ENCODE measurements at regions not wholly inside any gene's neighbourhood (a gene's known extent, or its start where the extent isn't known, plus 50 kb on each side); places are given as distances from the start of the nearest gene placed in this dataset.

- no peaks in the 10 kb centered on the region for H3K9me3 ChIP-seq (ENCODE audit: control insufficient read depth in 2 of 2, low read length in 2 of 2)
- no peaks in the 10 kb centered on the region for H3K27me3 ChIP-seq (ENCODE audit: control insufficient read depth in 2 of 2, insufficient read depth in 2 of 2, low read length in 2 of 2)
- no peaks in the 10 kb centered on the region for H3K36me3 ChIP-seq (ENCODE audit: control insufficient read depth in 2 of 2, insufficient read depth in 2 of 2, low read length in 2 of 2)
- no peak overlapping the region for H3K9ac ChIP-seq (ENCODE audit: low read depth in 1 of 2, low read length in 2 of 2)
- no peaks in the 10 kb centered on the region for H3K4me1 ChIP-seq (ENCODE audit: control insufficient read depth in 2 of 2, insufficient read depth in 2 of 2, low read length in 2 of 2)
- H3K27ac ChIP-seq (ENCODE audit: low read depth in 2 of 2, low read length in 2 of 2) = no peak overlapping the region
- no peak overlapping the region for H3K4me3 ChIP-seq (ENCODE audit: low read length in 2 of 2)
Measured at GRCh38 chr3:106717178-106717780, 660.0 kb upstream of the CCDC54 start.

DNA sequence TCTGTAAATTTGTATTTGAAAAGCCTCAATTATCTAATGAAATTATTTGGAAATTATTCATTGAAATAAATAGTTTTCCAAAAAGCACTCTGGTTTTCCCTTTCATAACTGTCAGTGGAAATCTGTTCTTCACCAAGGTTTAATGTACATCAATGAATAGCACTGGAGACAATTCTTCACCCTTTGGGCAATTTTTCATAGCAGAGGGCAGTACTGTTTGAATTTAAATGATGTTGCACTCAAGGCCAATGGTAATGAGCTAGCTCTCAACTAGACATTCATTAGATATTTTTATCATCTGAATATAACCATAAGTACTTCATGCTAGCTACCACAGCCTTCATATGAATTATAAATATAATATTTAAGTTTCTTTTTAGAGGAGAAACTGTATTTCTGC lies 658.2 kb upstream of the CCDC54 start:
- H3K27ac ChIP-seq (ENCODE audit: low read depth in 2 of 2, low read length in 2 of 2) = no peak overlapping the region
- H3K9me3 ChIP-seq (ENCODE audit: control insufficient read depth in 2 of 2, low read length in 2 of 2) = no peaks in the 10 kb centered on the region
- H3K36me3 ChIP-seq (ENCODE audit: control insufficient read depth in 2 of 2, insufficient read depth in 2 of 2, low read length in 2 of 2) = no peaks in the 10 kb centered on the region
- H3K4me1 ChIP-seq (ENCODE audit: control insufficient read depth in 2 of 2, insufficient read depth in 2 of 2, low read length in 2 of 2) = no peaks in the 10 kb centered on the region
- H3K4me3 ChIP-seq (ENCODE audit: low read length in 2 of 2) = no peak overlapping the region
- H3K9ac ChIP-seq (ENCODE audit: low read depth in 1 of 2, low read length in 2 of 2) = no peak overlapping the region
- H3K27me3 ChIP-seq (ENCODE audit: control insufficient read depth in 2 of 2, insufficient read depth in 2 of 2, low read length in 2 of 2) = no peaks in the 10 kb centered on the region

DNA sequence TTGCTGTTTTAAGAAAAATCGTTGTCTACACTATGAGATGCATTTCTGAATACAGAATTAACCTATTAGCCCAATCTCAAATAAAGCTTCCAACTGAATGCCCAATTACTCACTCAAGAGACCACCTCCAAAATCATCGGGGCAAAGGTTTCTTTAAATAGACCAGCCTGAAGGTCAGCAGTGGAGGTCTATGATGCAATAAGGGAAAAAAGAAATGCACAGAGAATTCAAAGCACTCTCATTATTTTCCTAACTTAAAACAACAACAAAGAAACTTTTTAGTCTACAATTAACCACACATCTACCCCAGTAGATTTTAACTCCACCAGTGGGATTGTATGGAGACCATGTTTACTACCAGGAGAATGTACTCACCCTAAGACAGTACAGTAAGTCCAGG lies 657.7 kb upstream of the CCDC54 start:
- Histone ChIP-seq H3K4me1 (ENCODE audit: control insufficient read depth in 2 of 2, insufficient read depth in 2 of 2, low read length in 2 of 2) (no peaks in the 10 kb centered on the region), H3K27me3 (ENCODE audit: control insufficient read depth in 2 of 2, insufficient read depth in 2 of 2, low read length in 2 of 2) (no peaks in the 10 kb centered on the region), H3K9me3 (ENCODE audit: control insufficient read depth in 2 of 2, low read length in 2 of 2) (no peaks in the 10 kb centered on the region), H3K27ac (ENCODE audit: low read depth in 2 of 2, low read length in 2 of 2) (no peak overlapping the region), H3K4me3 (ENCODE audit: low read length in 2 of 2) (no peak overlapping the region), H3K9ac (ENCODE audit: low read depth in 1 of 2, low read length in 2 of 2) (no peak overlapping the region), H3K36me3 (ENCODE audit: control insufficient read depth in 2 of 2, insufficient read depth in 2 of 2, low read length in 2 of 2) (no peaks in the 10 kb centered on the region)

- H3K36me3 ChIP-seq (ENCODE audit: control insufficient read depth in 2 of 2, insufficient read depth in 2 of 2, low read length in 2 of 2) = no peaks in the 10 kb centered on the region
- no peak overlapping the region for H3K9ac ChIP-seq (ENCODE audit: low read depth in 1 of 2, low read length in 2 of 2)
- no peaks in the 10 kb centered on the region for H3K27me3 ChIP-seq (ENCODE audit: control insufficient read depth in 2 of 2, insufficient read depth in 2 of 2, low read length in 2 of 2)
Measured at GRCh38 chr3:106720510-106720909, 656.7 kb upstream of the CCDC54 start.

GRCh38 chr3:106725566-106725965 lies 651.7 kb upstream of the CCDC54 start:
- Histone ChIP-seq H3K27me3 (ENCODE audit: control insufficient read depth in 2 of 2, insufficient read depth in 2 of 2, low read length in 2 of 2) (no peaks in the 10 kb centered on the region), H3K9me3 (ENCODE audit: control insufficient read depth in 2 of 2, low read length in 2 of 2) (no peaks in the 10 kb centered on the region), H3K36me3 (ENCODE audit: control insufficient read depth in 2 of 2, insufficient read depth in 2 of 2, low read length in 2 of 2) (no peaks in the 10 kb centered on the region), H3K4me3 (ENCODE audit: low read length in 2 of 2) (no peak overlapping the region), H3K4me1 (ENCODE audit: control insufficient read depth in 2 of 2, insufficient read depth in 2 of 2, low read length in 2 of 2) (no peaks in the 10 kb centered on the region), H3K27ac (ENCODE audit: low read depth in 2 of 2, low read length in 2 of 2) (no peak overlapping the region), H3K9ac (ENCODE audit: low read depth in 1 of 2, low read length in 2 of 2) (no peak overlapping the region)

More at GRCh38 chr3:106720510-106720909, 656.7 kb upstream of the CCDC54 start:
- no peak overlapping the region for H3K27ac ChIP-seq (ENCODE audit: low read depth in 2 of 2, low read length in 2 of 2)
- H3K4me3 ChIP-seq (ENCODE audit: low read length in 2 of 2) = no peak overlapping the region
- H3K9me3 ChIP-seq (ENCODE audit: control insufficient read depth in 2 of 2, low read length in 2 of 2) = no peaks in the 10 kb centered on the region
- no peaks in the 10 kb centered on the region for H3K4me1 ChIP-seq (ENCODE audit: control insufficient read depth in 2 of 2, insufficient read depth in 2 of 2, low read length in 2 of 2)

DNA sequence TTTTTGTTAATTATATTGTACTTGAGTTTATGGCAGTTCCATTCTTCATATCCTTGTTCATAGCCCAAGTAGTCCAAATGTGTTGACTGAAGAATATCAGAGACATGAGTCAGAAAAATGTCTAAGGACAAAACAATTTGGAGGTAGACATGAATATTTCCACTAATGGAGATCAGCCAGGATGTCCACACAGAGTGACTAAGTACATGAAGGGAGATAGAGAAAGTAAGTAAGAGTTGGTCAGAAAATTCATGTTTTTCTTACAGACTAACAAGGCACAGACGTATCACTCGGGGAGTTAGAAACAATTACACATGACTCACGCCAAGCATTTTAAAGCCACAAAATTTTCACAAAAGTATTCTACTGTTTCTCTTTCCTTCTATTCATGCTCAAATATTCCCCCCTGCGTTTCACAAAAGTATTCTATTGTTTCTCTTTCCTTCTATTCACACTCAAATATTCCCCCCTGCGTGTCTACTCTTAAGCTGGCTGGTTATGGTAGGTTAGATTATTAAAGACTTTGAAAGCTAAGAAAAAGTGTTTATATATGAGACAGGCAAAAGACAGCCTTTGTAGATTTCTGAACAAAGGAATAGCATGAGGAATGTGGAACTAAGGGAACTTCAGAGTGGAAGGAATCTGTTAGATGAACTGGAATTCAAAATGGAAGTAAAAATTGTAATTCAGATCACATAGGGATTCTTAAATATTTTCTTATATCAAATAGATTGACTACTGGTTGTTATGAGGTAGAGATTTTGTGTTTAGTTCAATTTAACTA lies 648.7 kb upstream of the CCDC54 start:
- Histone ChIP-seq H3K36me3 (ENCODE audit: control insufficient read depth in 2 of 2, insufficient read depth in 2 of 2, low read length in 2 of 2) (no peaks in the 10 kb centered on the region), H3K27me3 (ENCODE audit: control insufficient read depth in 2 of 2, insufficient read depth in 2 of 2, low read length in 2 of 2) (no peaks in the 10 kb centered on the region), H3K4me1 (ENCODE audit: control insufficient read depth in 2 of 2, insufficient read depth in 2 of 2, low read length in 2 of 2) (no peaks in the 10 kb centered on the region), H3K4me3 (ENCODE audit: low read length in 2 of 2) (no peak overlapping the region), H3K9ac (ENCODE audit: low read depth in 1 of 2, low read length in 2 of 2) (no peak overlapping the region), H3K9me3 (ENCODE audit: control insufficient read depth in 2 of 2, low read length in 2 of 2) (no peaks in the 10 kb centered on the region), H3K27ac (ENCODE audit: low read depth in 2 of 2, low read length in 2 of 2) (no peak overlapping the region)

DNA sequence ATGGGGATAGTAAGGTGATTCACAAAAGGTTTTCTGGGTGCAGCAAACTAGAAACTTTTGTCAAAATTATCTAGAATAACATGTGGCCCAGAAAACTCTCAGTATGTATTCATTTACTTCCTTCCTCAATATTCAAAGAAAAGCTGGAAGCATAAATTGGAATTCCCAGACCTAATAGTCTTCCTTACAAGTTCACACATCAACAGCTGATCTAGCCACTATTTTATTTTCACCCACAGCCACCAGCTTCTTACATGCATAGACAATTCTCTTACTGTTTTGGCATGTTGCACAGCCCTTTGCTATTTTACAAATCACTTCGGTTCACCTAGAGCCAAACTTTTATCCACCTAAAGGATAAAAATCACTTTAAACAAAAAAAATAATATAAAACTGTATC lies 647.8 kb upstream of the CCDC54 start:
- Histone ChIP-seq H3K36me3 (ENCODE audit: control insufficient read depth in 2 of 2, insufficient read depth in 2 of 2, low read length in 2 of 2) (no peaks in the 10 kb centered on the region), H3K4me1 (ENCODE audit: control insufficient read depth in 2 of 2, insufficient read depth in 2 of 2, low read length in 2 of 2) (no peaks in the 10 kb centered on the region), H3K9ac (ENCODE audit: low read depth in 1 of 2, low read length in 2 of 2) (no peak overlapping the region), H3K9me3 (ENCODE audit: control insufficient read depth in 2 of 2, low read length in 2 of 2) (no peaks in the 10 kb centered on the region), H3K27ac (ENCODE audit: low read depth in 2 of 2, low read length in 2 of 2) (no peak overlapping the region), H3K4me3 (ENCODE audit: low read length in 2 of 2) (no peak overlapping the region), H3K27me3 (ENCODE audit: control insufficient read depth in 2 of 2, insufficient read depth in 2 of 2, low read length in 2 of 2) (no peaks in the 10 kb centered on the region)

- H3K9me3 ChIP-seq (ENCODE audit: control insufficient read depth in 2 of 2, low read length in 2 of 2) = no peaks in the 10 kb centered on the region
- no peaks in the 10 kb centered on the region for H3K4me1 ChIP-seq (ENCODE audit: control insufficient read depth in 2 of 2, insufficient read depth in 2 of 2, low read length in 2 of 2)
- H3K36me3 ChIP-seq (ENCODE audit: control insufficient read depth in 2 of 2, insufficient read depth in 2 of 2, low read length in 2 of 2) = no peaks in the 10 kb centered on the region
- no peak overlapping the region for H3K27ac ChIP-seq (ENCODE audit: low read depth in 2 of 2, low read length in 2 of 2)
- H3K27me3 ChIP-seq (ENCODE audit: control insufficient read depth in 2 of 2, insufficient read depth in 2 of 2, low read length in 2 of 2) = no peaks in the 10 kb centered on the region
- H3K9ac ChIP-seq (ENCODE audit: low read depth in 1 of 2, low read length in 2 of 2) = no peak overlapping the region
- no peak overlapping the region for H3K4me3 ChIP-seq (ENCODE audit: low read length in 2 of 2)
Measured at GRCh38 chr3:106731230-106731629, 646.0 kb upstream of the CCDC54 start.

DNA sequence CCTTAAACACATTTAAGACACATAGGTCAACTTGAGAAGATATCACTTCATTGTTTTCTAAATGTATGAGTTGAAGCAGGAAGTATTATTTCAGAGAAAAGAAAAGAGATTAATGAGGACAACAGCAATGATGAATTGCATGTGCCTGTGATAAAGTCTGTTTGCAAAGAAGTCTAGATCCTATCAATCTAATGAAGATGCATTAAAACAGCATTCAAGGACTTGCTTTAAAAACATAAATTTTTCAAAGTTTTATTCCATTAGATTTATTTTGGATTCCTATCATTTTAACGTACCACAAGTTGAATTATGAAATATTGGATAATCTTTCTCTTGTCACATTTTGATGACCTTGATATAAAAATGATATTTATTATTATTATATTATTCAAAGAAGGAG lies 642.5 kb upstream of the CCDC54 start:
- no peaks in the 10 kb centered on the region for H3K4me1 ChIP-seq (ENCODE audit: control insufficient read depth in 2 of 2, insufficient read depth in 2 of 2, low read length in 2 of 2)
- H3K9me3 ChIP-seq (ENCODE audit: control insufficient read depth in 2 of 2, low read length in 2 of 2) = no peaks in the 10 kb centered on the region
- no peaks in the 10 kb centered on the region for H3K27me3 ChIP-seq (ENCODE audit: control insufficient read depth in 2 of 2, insufficient read depth in 2 of 2, low read length in 2 of 2)
- H3K36me3 ChIP-seq (ENCODE audit: control insufficient read depth in 2 of 2, insufficient read depth in 2 of 2, low read length in 2 of 2) = no peaks in the 10 kb centered on the region
- no peak overlapping the region for H3K4me3 ChIP-seq (ENCODE audit: low read length in 2 of 2)
- H3K27ac ChIP-seq (ENCODE audit: low read depth in 2 of 2, low read length in 2 of 2) = no peak overlapping the region
- H3K9ac ChIP-seq (ENCODE audit: low read depth in 1 of 2, low read length in 2 of 2) = no peak overlapping the region

DNA sequence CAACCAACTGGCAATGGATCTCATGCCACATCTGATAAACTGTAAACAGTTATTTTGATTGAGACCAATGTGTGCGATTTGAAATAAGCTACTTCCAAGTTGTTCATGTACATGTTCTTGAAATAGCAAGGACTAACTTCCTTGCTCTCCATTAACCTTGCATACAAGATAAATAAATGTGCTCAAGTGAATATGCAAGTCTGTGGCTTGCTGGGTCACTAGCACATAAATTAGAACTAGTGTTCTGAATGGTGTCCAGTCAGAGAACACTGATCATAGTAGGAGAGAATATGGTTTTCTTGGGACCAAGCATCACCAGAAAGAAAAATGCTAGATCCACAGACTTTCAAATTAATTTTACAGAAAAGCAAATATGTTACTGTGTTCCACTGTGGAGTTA lies 640.0 kb upstream of the CCDC54 start:
- Histone ChIP-seq H3K36me3 (ENCODE audit: control insufficient read depth in 2 of 2, insufficient read depth in 2 of 2, low read length in 2 of 2) (no peaks in the 10 kb centered on the region), H3K27me3 (ENCODE audit: control insufficient read depth in 2 of 2, insufficient read depth in 2 of 2, low read length in 2 of 2) (no peaks in the 10 kb centered on the region), H3K27ac (ENCODE audit: low read depth in 2 of 2, low read length in 2 of 2) (no peak overlapping the region), H3K4me3 (ENCODE audit: low read length in 2 of 2) (no peak overlapping the region), H3K9ac (ENCODE audit: low read depth in 1 of 2, low read length in 2 of 2) (no peak overlapping the region), H3K4me1 (ENCODE audit: control insufficient read depth in 2 of 2, insufficient read depth in 2 of 2, low read length in 2 of 2) (no peaks in the 10 kb centered on the region), H3K9me3 (ENCODE audit: control insufficient read depth in 2 of 2, low read length in 2 of 2) (no peaks in the 10 kb centered on the region)
